ENCODE measurements at regions not wholly inside any gene's neighbourhood (a gene's known extent, or its start where the extent isn't known, plus 50 kb on each side); places are given as distances from the start of the nearest gene placed in this dataset.

DNA sequence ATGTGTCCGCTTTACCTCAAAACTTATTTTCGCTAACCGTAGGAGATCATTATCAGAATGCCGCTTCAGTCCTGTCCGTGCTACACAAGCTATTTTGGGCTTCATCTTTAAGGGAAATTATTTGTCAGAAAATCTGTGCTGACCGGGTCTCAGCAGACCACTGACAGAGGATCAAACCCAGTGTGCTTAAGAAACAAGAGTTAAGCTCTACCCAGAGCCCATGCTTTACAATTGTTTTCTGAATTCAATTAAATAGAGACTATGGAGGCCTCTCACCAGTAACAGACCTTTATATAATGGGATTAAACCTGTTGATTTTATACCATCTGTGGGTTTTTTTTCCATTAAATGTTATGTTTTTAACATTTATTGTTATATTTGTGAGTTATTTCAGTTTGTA, 1956.7 kb upstream of the PIK3C3 start:
- intact Hi-C loops (cut with micrococcal nuclease; ENCODE audit: unreplicated experiment): no loop called here
- BruUV-seq (replicated peaks): no TSS peak
- Histone ChIP-seq H3K4me3 (ENCODE audit: low read depth, low read length) (no peak overlapping the region), H3K36me3 (ENCODE audit: control insufficient read depth, insufficient read depth, low read length) (no peaks in the 10 kb centered on the region), H3K9me3 (no peaks in the 10 kb centered on the region), H3K27me3 (replicated peaks; ENCODE audit: control insufficient read depth, insufficient read depth, low read length) (no peaks in the 10 kb centered on the region), H3K4me1 (no peaks in the 10 kb centered on the region)
- ChIA-PET CTCF (no interaction called here), POLR2A (no interaction called here)
- Mint-ChIP-seq H3K36me3 (ENCODE audit: insufficient read depth, unreplicated experiment) (no peaks in the 10 kb centered on the region), H3K27ac (ENCODE audit: unreplicated experiment) (no peak overlapping the region), H3K27me3 (ENCODE audit: insufficient read depth, unreplicated experiment) (no peaks in the 10 kb centered on the region), H3K9me3 (ENCODE audit: unreplicated experiment) (no peaks in the 10 kb centered on the region), H3K4me1 (ENCODE audit: low read depth, unreplicated experiment) (no peaks in the 10 kb centered on the region), H3K4me3 (ENCODE audit: unreplicated experiment) (no peak overlapping the region)
- DNase-seq: no peak
- TF ChIP-seq, protein P1, sequence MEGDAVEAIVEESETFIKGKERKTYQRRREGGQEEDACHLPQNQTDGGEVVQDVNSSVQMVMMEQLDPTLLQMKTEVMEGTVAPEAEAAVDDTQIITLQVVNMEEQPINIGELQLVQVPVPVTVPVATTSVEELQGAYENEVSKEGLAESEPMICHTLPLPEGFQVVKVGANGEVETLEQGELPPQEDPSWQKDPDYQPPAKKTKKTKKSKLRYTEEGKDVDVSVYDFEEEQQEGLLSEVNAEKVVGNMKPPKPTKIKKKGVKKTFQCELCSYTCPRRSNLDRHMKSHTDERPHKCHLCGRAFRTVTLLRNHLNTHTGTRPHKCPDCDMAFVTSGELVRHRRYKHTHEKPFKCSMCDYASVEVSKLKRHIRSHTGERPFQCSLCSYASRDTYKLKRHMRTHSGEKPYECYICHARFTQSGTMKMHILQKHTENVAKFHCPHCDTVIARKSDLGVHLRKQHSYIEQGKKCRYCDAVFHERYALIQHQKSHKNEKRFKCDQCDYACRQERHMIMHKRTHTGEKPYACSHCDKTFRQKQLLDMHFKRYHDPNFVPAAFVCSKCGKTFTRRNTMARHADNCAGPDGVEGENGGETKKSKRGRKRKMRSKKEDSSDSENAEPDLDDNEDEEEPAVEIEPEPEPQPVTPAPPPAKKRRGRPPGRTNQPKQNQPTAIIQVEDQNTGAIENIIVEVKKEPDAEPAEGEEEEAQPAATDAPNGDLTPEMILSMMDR (IDR thresholded peaks at IDR 0.05; ENCODE audit: insufficient read depth in 1 of 2, low read depth in 1 of 2, low read length in 1 of 2, severe bottlenecking in 1 of 2, unreplicated experiment in 1 of 2): no peak

DNA sequence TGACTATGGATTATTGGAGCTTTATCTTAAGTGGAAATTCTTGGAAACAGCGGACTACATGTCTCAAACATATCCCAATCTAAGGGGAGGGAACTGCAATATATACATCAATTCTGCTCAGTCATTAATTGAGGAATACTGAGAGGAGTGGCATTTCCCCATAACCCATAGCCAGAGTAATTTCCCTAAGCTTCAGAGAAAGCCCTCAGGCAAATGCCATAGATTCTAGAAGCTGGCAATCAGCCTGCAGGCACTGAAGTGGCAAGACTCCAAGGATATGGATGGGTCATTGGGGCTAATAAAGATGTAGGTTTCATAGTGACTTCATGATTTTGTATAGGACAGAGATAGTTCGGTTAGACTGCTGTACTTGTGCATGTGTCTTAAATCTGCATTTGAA, 1960.5 kb upstream of the PIK3C3 start:
- ChIA-PET POLR2A (no interaction called here), CTCF (no interaction called here)
- intact Hi-C loops (cut with micrococcal nuclease; ENCODE audit: unreplicated experiment): no loop called here
- H3K36me3 ChIP-seq (ENCODE audit: control insufficient read depth, insufficient read depth, low read length): no peaks in the 10 kb centered on the region
- no peak overlapping the region for H3K4me3 ChIP-seq (ENCODE audit: low read depth, low read length)
- H3K4me1 ChIP-seq: no peaks in the 10 kb centered on the region
- no TSS peak for BruUV-seq (replicated peaks)
- Mint-ChIP-seq H3K9me3 (ENCODE audit: unreplicated experiment) (no peaks in the 10 kb centered on the region), H3K27me3 (ENCODE audit: insufficient read depth, unreplicated experiment) (no peaks in the 10 kb centered on the region), H3K27ac (ENCODE audit: unreplicated experiment) (no peak overlapping the region), H3K4me1 (ENCODE audit: low read depth, unreplicated experiment) (no peaks in the 10 kb centered on the region), H3K4me3 (ENCODE audit: unreplicated experiment) (no peak overlapping the region), H3K36me3 (ENCODE audit: insufficient read depth, unreplicated experiment) (no peaks in the 10 kb centered on the region)
- H3K9me3 ChIP-seq: no peaks in the 10 kb centered on the region
- H3K27me3 ChIP-seq (replicated peaks; ENCODE audit: control insufficient read depth, insufficient read depth, low read length): no peaks in the 10 kb centered on the region
- TF ChIP-seq, protein P1 (IDR thresholded peaks at IDR 0.05; ENCODE audit: insufficient read depth in 1 of 2, low read depth in 1 of 2, low read length in 1 of 2, severe bottlenecking in 1 of 2, unreplicated experiment in 1 of 2): no peak
- DNase-seq: no peak

DNA sequence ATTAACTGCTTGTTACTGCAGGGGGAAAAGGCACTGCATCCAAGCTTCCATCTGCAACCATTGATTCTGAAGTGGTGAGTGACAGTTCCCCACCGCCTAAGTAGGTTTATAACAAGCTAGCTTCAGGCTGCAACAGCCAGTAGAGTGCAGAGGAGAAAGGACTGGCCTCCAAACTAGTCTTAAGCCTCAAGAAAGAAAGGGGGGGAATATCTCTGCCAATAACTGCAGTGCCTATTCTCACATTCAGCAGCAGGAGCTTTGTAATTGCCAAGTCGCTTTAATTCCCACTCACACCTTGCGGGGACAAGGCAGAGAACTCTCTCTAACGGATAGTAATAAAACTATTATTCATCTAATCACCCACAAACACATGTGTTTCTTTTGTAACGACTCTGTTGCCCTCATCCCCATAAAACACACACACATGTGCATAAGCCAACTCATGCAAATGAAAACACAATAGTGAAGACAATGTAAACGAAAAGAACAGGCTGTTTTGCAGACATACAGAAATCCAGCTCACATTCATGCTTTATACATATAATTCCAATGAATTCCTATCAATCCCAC, 1963.3 kb upstream of the PIK3C3 start:
- TF ChIP-seq, protein P1 (IDR thresholded peaks at IDR 0.05; ENCODE audit: insufficient read depth in 1 of 2, low read depth in 1 of 2, low read length in 1 of 2, severe bottlenecking in 1 of 2, unreplicated experiment in 1 of 2): no peak
- no peaks in the 10 kb centered on the region for H3K36me3 ChIP-seq (ENCODE audit: control insufficient read depth, insufficient read depth, low read length)
- intact Hi-C loops (cut with micrococcal nuclease; ENCODE audit: unreplicated experiment): no loop called here

More for the DNA sequence above, 1963.3 kb upstream of the PIK3C3 start:
- H3K9me3 ChIP-seq: no peaks in the 10 kb centered on the region
- Mint-ChIP-seq H3K9me3 (ENCODE audit: unreplicated experiment) (no peaks in the 10 kb centered on the region), H3K27ac (ENCODE audit: unreplicated experiment) (no peak overlapping the region), H3K4me1 (ENCODE audit: low read depth, unreplicated experiment) (no peaks in the 10 kb centered on the region), H3K36me3 (ENCODE audit: insufficient read depth, unreplicated experiment) (no peaks in the 10 kb centered on the region), H3K27me3 (ENCODE audit: insufficient read depth, unreplicated experiment) (no peaks in the 10 kb centered on the region), H3K4me3 (ENCODE audit: unreplicated experiment) (no peak overlapping the region)
- ChIA-PET POLR2A (no interaction called here), CTCF (no interaction called here)
- no peaks in the 10 kb centered on the region for H3K4me1 ChIP-seq
- no peaks in the 10 kb centered on the region for H3K27me3 ChIP-seq (replicated peaks; ENCODE audit: control insufficient read depth, insufficient read depth, low read length)
- no peak overlapping the region for H3K4me3 ChIP-seq (ENCODE audit: low read depth, low read length)
- no TSS peak for BruUV-seq (replicated peaks)
- no peak for DNase-seq

Data from Caco-2 (cell line).